Esophagus squamous epithelium (tissue), 4 donors: ENCODE measurements at regions not wholly inside any gene's neighbourhood (a gene's known extent, or its start where the extent isn't known, plus 50 kb on each side); places are given as distances from the start of the nearest gene placed in this dataset.

ENCODE experiments used
- CTCF ChIP-seq, 6 experiments: fragments of 450-650 bp in 4 of 6; fragments of 200-600 bp in 2 of 6; sonication (generic) in 2 of 6; IDR thresholded peaks; one replicate each; pipeline ENCODE4 v1.5.1; 2016 to 2019; ENCODE audit warnings: antibody characterized with exemption in 6 of 6, mild to moderate bottlenecking in 4 of 6, moderate library complexity in 4 of 6
- POLR2A ChIP-seq, 4 donors: fragments of 450-650 bp; IDR thresholded peaks; one replicate each; pipeline ENCODE4 v1.6.1; 2017; ENCODE audit warnings: antibody characterized with exemption in 4 of 4, mild to moderate bottlenecking in 4 of 4, moderate library complexity in 3 of 4

- TF ChIP-seq CTCF (IDR thresholded peaks at IDR 0.05), result no peak
- TF ChIP-seq POLR2A (IDR thresholded peaks at IDR 0.05), result no peak
These were observed 789.5 kb downstream of the DHX35 start for GRCh38 chr20:39751557-39752137.
